PFSK-1 (cell line): ENCODE measurements at regions not wholly inside any gene's neighbourhood (a gene's known extent, or its start where the extent isn't known, plus 50 kb on each side); places are given as distances from the start of the nearest gene placed in this dataset.

ENCODE experiments used
- FOXP2 ChIP-seq: optimal IDR thresholded peaks from 2 replicates; pipeline ENCODE3; 2011; ENCODE audit warnings: borderline replicate concordance, control low read depth, inconsistent platforms; ENCODE audit not compliant: insufficient read depth; ENCODE audit errors: extremely low read length, extremely low read depth
- POLR2AphosphoS5 ChIP-seq: IDR thresholded peaks from 2 replicates; pipeline ENCODE4 v1.6.1; 2012; ENCODE audit warnings: low read depth, mild to moderate bottlenecking, control low read depth, low read length, moderate library complexity
- SIN3A ChIP-seq: IDR thresholded peaks from 2 replicates; pipeline ENCODE4 v1.6.1; 2012; ENCODE audit warnings: mild to moderate bottlenecking, low read length, moderate library complexity, borderline replicate concordance; ENCODE audit not compliant: insufficient read depth
- TAF1 ChIP-seq: IDR thresholded peaks from 2 replicates; pipeline ENCODE4 v1.6.1; 2012; ENCODE audit warnings: low read length, control low read depth, borderline replicate concordance; ENCODE audit not compliant: insufficient read depth
- TF ChIP-seq, protein P1 (sequence below), 2 experiments: IDR thresholded peaks; 2 replicates each; pipeline versions ENCODE4 v1.6.1 to v1.8.0; 2011 to 2012; ENCODE audit warnings: low read depth in 2 of 2, low read length in 2 of 2, control low read depth in 1 of 2, inconsistent platforms in 1 of 2, mild to moderate bottlenecking in 1 of 2, moderate library complexity in 1 of 2; ENCODE audit not compliant: insufficient read depth in 1 of 2

DNA sequence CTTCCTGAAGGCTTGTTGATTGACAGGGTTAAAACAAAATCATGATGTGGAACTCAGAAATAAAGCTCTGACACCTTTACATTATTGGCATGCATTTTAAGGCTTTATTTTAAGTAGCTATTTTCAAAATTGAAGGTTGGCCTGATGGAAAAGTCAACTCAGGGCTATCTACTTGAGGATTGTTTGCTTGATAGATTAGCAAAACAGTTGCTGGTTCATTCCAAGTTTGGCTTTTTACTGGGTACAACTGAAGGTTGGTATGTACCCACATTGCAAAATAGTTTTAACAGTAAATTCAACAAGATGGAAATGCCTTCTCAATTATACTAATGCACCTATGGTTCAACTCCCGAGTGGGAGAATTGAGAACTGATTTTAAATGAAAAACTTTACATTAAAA, 161.8 kb upstream of the ELL2 start:
- TF ChIP-seq, protein P1, sequence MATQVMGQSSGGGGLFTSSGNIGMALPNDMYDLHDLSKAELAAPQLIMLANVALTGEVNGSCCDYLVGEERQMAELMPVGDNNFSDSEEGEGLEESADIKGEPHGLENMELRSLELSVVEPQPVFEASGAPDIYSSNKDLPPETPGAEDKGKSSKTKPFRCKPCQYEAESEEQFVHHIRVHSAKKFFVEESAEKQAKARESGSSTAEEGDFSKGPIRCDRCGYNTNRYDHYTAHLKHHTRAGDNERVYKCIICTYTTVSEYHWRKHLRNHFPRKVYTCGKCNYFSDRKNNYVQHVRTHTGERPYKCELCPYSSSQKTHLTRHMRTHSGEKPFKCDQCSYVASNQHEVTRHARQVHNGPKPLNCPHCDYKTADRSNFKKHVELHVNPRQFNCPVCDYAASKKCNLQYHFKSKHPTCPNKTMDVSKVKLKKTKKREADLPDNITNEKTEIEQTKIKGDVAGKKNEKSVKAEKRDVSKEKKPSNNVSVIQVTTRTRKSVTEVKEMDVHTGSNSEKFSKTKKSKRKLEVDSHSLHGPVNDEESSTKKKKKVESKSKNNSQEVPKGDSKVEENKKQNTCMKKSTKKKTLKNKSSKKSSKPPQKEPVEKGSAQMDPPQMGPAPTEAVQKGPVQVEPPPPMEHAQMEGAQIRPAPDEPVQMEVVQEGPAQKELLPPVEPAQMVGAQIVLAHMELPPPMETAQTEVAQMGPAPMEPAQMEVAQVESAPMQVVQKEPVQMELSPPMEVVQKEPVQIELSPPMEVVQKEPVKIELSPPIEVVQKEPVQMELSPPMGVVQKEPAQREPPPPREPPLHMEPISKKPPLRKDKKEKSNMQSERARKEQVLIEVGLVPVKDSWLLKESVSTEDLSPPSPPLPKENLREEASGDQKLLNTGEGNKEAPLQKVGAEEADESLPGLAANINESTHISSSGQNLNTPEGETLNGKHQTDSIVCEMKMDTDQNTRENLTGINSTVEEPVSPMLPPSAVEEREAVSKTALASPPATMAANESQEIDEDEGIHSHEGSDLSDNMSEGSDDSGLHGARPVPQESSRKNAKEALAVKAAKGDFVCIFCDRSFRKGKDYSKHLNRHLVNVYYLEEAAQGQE (IDR thresholded peaks at IDR 0.05; ENCODE audit: insufficient read depth in 1 of 2, low read depth in 2 of 2, low read length in 2 of 2), result no peak
- TF ChIP-seq SIN3A (no peak), TAF1 (no peak), FOXP2 (no peak), POLR2AphosphoS5 (no peak)
